ENCODE measurements at regions not wholly inside any gene's neighbourhood (a gene's known extent, or its start where the extent isn't known, plus 50 kb on each side); places are given as distances from the start of the nearest gene placed in this dataset.

DNA sequence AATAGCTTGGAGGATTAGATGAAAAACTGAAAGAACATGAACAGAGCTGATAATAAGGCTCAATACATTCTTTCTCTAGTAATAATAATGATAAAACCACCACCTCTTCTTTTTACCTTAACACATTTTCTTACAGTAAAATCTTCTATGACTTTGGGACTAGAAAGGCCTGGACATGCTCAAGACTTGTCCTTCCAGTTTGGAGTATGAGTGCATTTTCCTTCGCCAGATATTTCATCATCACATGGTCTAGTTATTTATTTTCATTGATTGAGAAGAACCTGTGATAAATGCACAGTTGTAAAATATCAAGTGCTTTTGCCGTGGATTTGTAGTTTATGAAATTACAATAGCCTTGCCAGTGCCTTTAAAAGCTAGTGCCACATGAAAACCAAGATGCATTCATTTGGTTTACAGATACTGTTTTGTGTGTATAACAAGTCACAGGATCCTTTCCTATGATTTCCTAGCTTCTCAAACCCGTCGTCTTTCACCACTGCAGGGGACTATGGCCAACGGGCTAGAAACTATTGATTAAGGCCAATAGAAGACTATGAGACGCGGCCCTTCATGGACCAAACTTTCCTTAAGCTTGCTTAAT is 200.2 kb upstream of the ZNF217 start:
- TF ChIP-seq, protein P1, sequence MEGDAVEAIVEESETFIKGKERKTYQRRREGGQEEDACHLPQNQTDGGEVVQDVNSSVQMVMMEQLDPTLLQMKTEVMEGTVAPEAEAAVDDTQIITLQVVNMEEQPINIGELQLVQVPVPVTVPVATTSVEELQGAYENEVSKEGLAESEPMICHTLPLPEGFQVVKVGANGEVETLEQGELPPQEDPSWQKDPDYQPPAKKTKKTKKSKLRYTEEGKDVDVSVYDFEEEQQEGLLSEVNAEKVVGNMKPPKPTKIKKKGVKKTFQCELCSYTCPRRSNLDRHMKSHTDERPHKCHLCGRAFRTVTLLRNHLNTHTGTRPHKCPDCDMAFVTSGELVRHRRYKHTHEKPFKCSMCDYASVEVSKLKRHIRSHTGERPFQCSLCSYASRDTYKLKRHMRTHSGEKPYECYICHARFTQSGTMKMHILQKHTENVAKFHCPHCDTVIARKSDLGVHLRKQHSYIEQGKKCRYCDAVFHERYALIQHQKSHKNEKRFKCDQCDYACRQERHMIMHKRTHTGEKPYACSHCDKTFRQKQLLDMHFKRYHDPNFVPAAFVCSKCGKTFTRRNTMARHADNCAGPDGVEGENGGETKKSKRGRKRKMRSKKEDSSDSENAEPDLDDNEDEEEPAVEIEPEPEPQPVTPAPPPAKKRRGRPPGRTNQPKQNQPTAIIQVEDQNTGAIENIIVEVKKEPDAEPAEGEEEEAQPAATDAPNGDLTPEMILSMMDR (IDR thresholded peaks at IDR 0.05), result no peak
- TF ChIP-seq EP300 (IDR thresholded peaks at IDR 0.05), result no peak
- TF ChIP-seq POLR2A (IDR thresholded peaks at IDR 0.05), result no peak
